Upper lobe of right lung (tissue), 1 donor: ENCODE measurements at regions not wholly inside any gene's neighbourhood (a gene's known extent, or its start where the extent isn't known, plus 50 kb on each side); places are given as distances from the start of the nearest gene placed in this dataset.

Experiments
- ATAC-seq: fragments of 200-7000 bp; cut with Tn5 transposase; one replicate; pipeline ENCODE4 v1.9.1; 2020; ENCODE audit warnings: mild to moderate bottlenecking, moderate library complexity
- DNase-seq: peaks from one replicate; pipeline ENCODE4 v3.0.0-alpha.2; 2020
- H3K27ac ChIP-seq: fragments of 200-600 bp; one replicate; pipeline ENCODE4 v1.8.0; 2022
- H3K27me3 ChIP-seq: fragments of 200-600 bp; one replicate; pipeline ENCODE4 v1.8.0; 2022; ENCODE audit warnings: mild to moderate bottlenecking
- H3K36me3 ChIP-seq: fragments of 200-600 bp; one replicate; pipeline ENCODE4 v1.8.0; 2022
- H3K4me1 ChIP-seq: fragments of 200-600 bp; one replicate; pipeline ENCODE4 v1.8.0; 2022
- H3K4me3 ChIP-seq: fragments of 200-600 bp; one replicate; pipeline ENCODE4 v1.8.0; 2022; ENCODE audit warnings: mild to moderate bottlenecking
- H3K9me3 ChIP-seq: fragments of 200-600 bp; one replicate; pipeline ENCODE4 v1.8.0; 2022
- CTCF ChIP-seq: fragments of 200-600 bp; IDR thresholded peaks from one replicate; pipeline ENCODE4 v1.8.0; 2022; ENCODE audit warnings: antibody characterized with exemption
- intact Hi-C: fragments of 100-400 bp; cut with DNase I; formaldehyde crosslinking; loops from one replicate; pipeline ENCODE4 v1.11.0; 2022
- donor health status: DM: no; HTN: yes; CAD: no; lungs with severe emphysema.

GRCh38 chr6:21402368-21402767 lies 191.2 kb upstream of the SOX4 start:
- no peak overlapping the region for H3K4me3 ChIP-seq
- TF ChIP-seq CTCF = no peak
- intact Hi-C loops = no loop called here
- no peaks in the 10 kb centered on the region for H3K27me3 ChIP-seq
- no peak overlapping the region for H3K27ac ChIP-seq
- H3K4me1 ChIP-seq = no peaks in the 10 kb centered on the region
- DNase-seq (no peak), ATAC-seq (no peak)
- H3K36me3 ChIP-seq = no peaks in the 10 kb centered on the region
- H3K9me3 ChIP-seq = no peaks in the 10 kb centered on the region

- H3K4me1 ChIP-seq = no peaks in the 10 kb centered on the region
- H3K27me3 ChIP-seq = no peaks in the 10 kb centered on the region
- H3K36me3 ChIP-seq = no peaks in the 10 kb centered on the region
- H3K9me3 ChIP-seq = no peaks in the 10 kb centered on the region
- intact Hi-C loops = no loop called here
- no peak overlapping the region for H3K27ac ChIP-seq
- no peak overlapping the region for H3K4me3 ChIP-seq
- ATAC-seq = no peak
- no peak for TF ChIP-seq CTCF
- DNase-seq = no peak
Measured at GRCh38 chr6:21404577-21404976, 189.0 kb upstream of the SOX4 start.

DNA sequence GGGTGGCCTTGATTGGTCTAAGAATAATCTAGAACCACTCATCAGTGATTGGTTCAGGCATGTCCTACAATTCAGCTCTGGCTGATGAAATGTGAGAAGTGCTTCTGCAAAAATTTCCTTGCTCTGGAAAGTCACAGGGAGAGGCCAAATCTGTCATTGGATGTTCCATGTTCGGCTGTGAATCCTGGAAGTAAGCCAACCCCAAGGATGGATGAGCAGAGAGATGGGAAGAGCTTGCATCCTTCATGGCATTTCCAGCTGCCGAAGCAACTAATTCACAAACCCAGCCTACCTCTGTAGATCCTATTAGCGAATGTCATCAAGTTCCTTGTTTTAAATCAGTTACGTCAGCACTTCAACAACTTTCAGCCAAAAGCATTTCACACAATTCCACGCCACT lies 187.2 kb upstream of the SOX4 start:
- H3K4me1 ChIP-seq = no peaks in the 10 kb centered on the region
- intact Hi-C loops = no loop called here
- DNase-seq = no peak
- ATAC-seq = no peak
- no peak for TF ChIP-seq CTCF
- no peaks in the 10 kb centered on the region for H3K27me3 ChIP-seq
- H3K9me3 ChIP-seq = no peaks in the 10 kb centered on the region
- no peak overlapping the region for H3K4me3 ChIP-seq
- H3K27ac ChIP-seq = no peak overlapping the region
- no peaks in the 10 kb centered on the region for H3K36me3 ChIP-seq

DNA sequence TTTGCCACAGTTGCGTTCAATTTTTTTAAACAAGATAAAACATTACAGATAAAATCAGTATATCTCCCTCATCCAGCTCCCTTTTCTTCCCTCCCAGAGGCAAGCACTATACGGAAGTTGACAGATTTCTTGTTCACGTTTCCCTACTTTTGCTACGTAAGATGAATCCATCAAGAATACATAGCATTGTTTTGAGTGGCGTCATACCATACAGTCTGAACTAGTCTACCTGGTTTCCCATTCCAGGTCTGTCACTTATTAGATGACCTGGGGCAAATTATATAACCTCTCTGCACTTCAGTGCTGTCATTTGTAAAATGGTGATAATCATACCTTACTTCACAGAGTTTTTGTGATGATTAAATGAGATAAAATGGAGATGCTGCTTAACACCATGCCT lies 184.3 kb upstream of the SOX4 start:
- Histone ChIP-seq H3K9me3 (no peaks in the 10 kb centered on the region), H3K36me3 (no peaks in the 10 kb centered on the region), H3K27ac (no peak overlapping the region), H3K4me1 (no peaks in the 10 kb centered on the region), H3K4me3 (no peak overlapping the region), H3K27me3 (no peaks in the 10 kb centered on the region)
- no peak for TF ChIP-seq CTCF
- intact Hi-C loops = no loop called here
- DNase-seq = no peak
- ATAC-seq = no peak

DNA sequence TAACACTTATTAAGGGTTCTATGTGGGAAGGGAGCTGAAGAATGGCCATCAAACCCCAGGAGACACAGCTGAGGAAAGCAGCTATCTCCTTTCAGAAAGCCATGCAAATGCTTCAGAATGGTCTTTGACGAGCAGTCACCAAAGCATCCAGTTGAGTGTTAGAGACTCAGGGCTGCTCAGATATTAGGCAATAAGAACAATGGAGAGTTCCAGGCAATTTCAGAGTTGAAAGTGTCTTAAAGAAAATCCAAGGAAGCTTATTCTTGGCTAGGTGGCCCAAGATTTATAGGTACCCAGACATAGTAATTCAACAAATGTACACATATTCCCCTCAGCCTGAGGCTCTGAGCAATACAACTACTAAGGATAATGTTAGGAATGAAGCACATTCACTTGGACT lies 180.1 kb upstream of the SOX4 start:
- Histone ChIP-seq H3K27me3 (no peaks in the 10 kb centered on the region), H3K27ac (no peak overlapping the region), H3K4me3 (no peak overlapping the region), H3K9me3 (no peaks in the 10 kb centered on the region), H3K4me1 (no peaks in the 10 kb centered on the region), H3K36me3 (no peaks in the 10 kb centered on the region)
- intact Hi-C loops = no loop called here
- TF ChIP-seq CTCF = no peak
- no peak for DNase-seq
- no peak for ATAC-seq

DNA sequence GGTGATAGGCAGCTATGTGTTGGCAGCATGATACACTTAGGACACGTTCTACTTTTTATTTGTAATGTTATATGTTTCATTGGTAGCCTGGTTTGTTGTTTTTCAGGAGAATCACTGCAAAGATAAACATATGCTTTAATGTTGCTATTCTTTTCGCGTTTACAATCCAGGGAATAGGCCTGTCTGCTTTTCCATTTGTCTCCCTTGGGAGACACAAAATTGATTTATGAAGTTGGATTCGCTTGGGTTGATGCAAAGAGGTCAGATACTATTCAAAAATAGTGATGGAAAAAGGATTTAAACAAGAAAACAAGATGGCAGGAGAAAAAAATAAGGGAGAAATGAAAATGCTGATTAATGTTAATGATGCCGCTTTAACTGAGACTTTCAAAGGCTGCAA lies 179.5 kb upstream of the SOX4 start:
- no peak for ATAC-seq
- Histone ChIP-seq H3K9me3 (no peaks in the 10 kb centered on the region), H3K4me3 (no peak overlapping the region), H3K27me3 (no peaks in the 10 kb centered on the region), H3K36me3 (no peaks in the 10 kb centered on the region), H3K4me1 (no peaks in the 10 kb centered on the region), H3K27ac (no peak overlapping the region)
- TF ChIP-seq CTCF = no peak
- DNase-seq = no peak
- intact Hi-C loops = no loop called here
